ENCODE measurements at regions not wholly inside any gene's neighbourhood (a gene's known extent, or its start where the extent isn't known, plus 50 kb on each side); places are given as distances from the start of the nearest gene placed in this dataset.

GRCh38 chr2:16020389-16021008, 80.1 kb downstream of the MYCN start:
- ATAC-seq (no peak), DNase-seq (no peak)
- intact Hi-C loops (cut with micrococcal nuclease): no loop called here

- intact Hi-C loops (cut with micrococcal nuclease): no loop called here
- ATAC-seq: no peak
- no peak for DNase-seq
Observed at GRCh38 chr2:16019617-16020351, 79.4 kb downstream of the MYCN start.

- DNase-seq (no peak), ATAC-seq (no peak)
- intact Hi-C loops (cut with micrococcal nuclease): no loop called here
Observed at GRCh38 chr2:16019060-16019480, 78.7 kb downstream of the MYCN start.

DNA sequence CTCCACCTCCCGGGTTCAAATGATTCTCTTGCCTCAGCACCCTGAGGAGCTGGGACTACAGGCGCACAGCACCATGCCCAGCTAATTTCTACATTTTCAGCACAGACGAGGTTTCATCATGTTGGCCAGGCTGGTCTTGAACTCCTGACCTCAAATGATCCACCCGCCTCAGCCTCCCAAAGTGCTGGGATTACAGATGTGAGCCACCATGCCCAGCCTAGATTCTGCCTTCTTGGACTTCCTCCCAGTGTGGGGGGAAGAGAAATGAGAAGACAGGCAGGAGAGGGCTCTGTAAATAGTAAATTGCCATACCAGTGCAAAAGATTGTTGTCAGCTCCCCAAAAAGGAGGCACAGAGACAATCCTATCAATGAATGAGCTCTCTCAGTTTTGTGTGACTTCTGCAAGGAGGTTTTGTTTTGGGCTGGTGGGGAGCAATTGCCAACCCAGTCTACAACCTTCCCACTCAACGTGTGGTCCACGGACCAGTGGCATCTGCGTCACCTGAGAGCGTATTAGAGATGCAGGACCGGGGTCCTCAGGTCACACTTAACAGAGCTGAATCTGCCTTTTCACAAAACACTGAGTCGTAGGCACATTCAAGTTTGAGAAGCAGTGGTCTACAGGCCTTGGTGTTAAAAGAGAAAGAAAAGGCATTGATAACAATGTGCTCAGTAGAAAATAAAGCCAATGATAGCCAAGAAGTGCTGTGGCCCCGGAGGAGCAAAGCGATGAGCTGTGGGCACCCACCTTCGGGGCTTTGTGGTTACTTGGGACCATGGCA, 78.1 kb downstream of the MYCN start:
- no peak for DNase-seq
- no peak for ATAC-seq
- intact Hi-C loops (cut with micrococcal nuclease): no loop called here

DNA sequence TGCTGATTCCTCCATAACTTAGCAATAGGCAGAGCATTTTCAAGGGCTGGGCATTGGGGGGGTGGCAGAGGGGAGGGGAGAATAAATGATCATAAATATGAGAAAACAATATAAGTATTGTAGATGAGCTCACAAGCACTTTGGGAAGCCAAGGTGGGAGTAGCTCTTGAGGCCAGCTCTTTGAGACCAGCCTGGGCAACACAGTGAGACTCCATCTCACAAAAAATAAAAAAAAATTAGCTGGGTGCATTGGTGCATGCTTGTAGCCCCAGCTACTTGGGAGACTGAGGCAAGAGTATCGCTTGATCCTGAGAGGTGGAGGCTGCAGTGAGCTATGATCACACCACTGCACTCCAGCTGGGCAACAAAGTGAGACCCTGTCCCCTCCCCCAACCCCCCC, 75.9 kb downstream of the MYCN start:
- DNase-seq: no peak
- ATAC-seq: no peak
- intact Hi-C loops (cut with micrococcal nuclease): no loop called here

DNA sequence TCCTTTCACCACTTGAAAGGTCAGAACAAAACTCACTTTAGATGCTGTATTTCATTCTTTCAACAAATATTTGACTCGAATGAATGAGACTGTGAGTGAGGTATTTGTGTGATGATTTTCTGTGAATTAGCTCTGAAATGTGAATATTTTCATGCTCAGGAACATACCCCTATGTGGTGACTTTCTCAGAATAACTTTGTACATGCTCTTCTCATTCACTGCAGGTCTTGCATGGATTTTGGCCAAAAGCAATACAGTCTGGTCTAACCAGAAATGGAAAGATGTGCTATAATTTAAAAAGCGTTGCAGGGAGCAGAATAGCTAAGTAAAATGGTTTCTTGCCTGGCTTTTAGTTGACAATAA, 75.5 kb downstream of the MYCN start:
- ATAC-seq: no peak
- intact Hi-C loops (cut with micrococcal nuclease): no loop called here

GRCh38 chr2:16015210-16015902, 75.0 kb downstream of the MYCN start:
- no peak for ATAC-seq
- intact Hi-C loops (cut with micrococcal nuclease): no loop called here
- DNase-seq: no peak

More for the DNA sequence above, 75.5 kb downstream of the MYCN start:
- DNase-seq: no peak

- intact Hi-C loops (cut with micrococcal nuclease): no loop called here
- no peak for ATAC-seq
- DNase-seq: no peak
Observed at GRCh38 chr2:16014802-16015201, 74.5 kb downstream of the MYCN start.

GRCh38 chr2:16014041-16014787, 73.9 kb downstream of the MYCN start:
- intact Hi-C loops (cut with micrococcal nuclease): no loop called here
- peak; percentile 71 for DNase-seq
- peak; percentile 97 for ATAC-seq

DNA sequence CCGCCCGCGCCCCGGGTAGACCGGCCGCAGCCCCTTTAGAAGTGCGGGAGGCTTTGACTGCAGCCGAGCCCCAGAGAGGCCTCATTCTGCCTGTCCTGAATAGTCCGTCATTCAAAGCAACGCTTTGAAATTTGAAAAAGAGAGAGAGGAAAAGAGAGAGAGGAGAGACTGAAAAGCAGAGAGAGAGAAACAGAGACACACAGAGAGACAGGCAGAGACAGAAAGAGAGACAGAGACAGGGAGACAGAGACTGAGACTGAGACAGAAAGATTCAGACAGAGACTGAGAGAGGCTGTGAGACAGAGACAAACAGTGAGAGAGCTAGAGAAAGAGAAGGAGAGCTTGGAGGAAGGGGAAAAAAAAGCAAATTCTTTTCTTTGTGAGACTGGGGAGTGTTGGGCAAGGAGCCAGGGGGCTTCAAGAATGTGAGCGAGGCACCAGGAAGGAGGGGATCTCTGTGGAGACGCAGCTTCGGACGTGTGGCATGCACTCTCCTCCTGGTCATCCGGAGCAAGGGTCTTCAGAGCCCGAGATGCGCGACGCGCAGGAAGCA, 73.1 kb downstream of the MYCN start:
- intact Hi-C loops (cut with micrococcal nuclease): no loop called here
- DNase-seq (no peak), ATAC-seq (no peak)

- no peak for DNase-seq
- intact Hi-C loops (cut with micrococcal nuclease): no loop called here
- no peak for ATAC-seq
Observed at GRCh38 chr2:16012626-16013358, 72.4 kb downstream of the MYCN start.

DNA sequence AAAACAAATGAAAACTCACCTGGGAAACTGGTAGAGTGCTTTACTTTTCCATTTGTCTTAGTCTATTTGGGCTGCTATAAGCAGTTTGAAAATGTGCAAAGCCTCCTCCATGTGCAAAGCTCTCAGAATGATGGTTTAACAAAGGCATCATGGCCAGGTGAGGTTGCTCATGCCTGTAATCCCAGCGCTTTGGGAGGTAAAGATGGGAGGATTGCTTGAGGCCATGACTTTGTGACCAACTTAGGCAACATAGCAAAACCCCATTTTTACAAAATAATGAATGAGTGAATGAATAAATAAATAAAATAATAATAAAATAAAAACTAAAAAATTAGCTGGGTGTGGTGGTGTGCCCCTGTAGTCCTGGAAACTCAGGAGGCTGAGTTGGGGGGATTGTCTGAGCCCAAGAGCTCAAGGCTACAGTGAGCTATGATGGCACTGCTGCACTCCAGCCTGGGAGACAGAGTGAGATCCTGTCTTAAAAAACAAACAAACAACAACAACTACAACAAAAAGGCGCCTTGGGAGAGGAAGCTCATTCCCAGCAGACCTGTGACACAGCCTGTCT, 71.8 kb downstream of the MYCN start:
- ATAC-seq (no peak), DNase-seq (no peak)
- intact Hi-C loops (cut with micrococcal nuclease): no loop called here

DNA sequence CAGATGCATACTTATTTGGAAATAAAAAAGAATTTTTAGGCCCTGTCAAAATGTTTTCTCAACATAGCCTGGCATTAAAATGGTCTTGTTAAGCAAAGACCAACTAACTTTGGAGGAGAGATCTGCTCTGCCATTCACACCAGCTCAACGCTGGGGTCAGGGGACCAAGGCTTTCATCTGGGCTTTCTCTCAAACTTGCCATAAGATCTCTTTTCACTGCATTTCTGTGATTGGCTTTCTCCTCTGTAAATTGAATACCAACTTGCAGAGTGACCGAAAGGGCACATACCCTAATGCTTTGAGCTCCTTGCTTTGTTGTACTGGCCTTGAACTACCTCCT, 71.2 kb downstream of the MYCN start:
- ATAC-seq (no peak), DNase-seq (no peak)
- intact Hi-C loops (cut with micrococcal nuclease): no loop called here

DNA sequence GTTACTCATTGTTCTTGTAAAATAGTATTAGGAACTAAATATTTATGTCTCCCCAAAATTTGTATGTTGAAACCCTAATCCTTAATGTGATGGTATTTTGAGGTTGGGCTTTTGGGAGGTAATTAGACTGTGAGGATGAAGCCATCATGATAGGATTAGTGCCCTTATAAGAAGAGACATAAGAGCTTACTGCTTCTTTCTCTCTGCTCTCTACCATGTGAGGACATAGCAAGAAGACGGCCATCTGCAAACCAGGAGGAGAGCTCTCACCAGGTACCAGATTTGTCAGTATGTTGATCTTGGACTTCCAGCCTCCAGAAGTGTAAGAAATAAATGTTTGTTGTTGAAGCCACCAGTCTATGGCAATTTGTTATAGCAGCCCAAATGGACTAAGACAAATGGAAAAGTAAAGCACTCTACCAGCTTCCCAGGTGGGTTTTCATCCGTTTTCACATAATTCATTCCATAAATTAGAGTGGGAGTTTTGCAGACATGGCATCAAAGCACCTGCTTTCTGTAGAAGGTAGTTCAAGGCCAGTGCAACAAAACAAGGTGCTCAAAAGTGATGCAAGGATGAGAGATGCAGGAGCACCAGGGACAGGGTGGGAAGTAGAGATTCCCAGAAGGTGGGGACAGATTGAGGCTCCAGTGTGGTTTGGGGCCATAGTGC, 70.7 kb downstream of the MYCN start:
- DNase-seq: no peak
- ATAC-seq: no peak
- intact Hi-C loops (cut with micrococcal nuclease): no loop called here

- DNase-seq: no peak
- ATAC-seq: no peak
- intact Hi-C loops (cut with micrococcal nuclease): no loop called here
Observed at GRCh38 chr2:16010011-16010410, 69.7 kb downstream of the MYCN start.

DNA sequence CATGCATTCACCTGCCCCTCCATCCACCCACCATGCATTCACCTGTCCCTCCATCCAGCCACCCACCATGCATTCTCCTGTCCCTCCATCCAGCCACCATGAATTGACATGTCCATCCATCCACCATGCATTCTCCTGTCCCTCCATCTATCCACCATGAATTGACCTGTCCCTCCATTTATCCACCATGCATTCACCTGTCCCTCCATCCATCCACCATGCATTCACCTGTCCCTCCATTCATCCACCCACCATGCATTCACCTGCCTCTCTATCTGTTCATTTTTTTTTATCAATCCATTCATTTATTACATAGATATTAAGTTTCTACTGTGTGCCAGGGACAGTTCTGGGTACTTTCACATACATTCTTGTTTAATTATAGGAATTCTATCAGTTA, 69.2 kb downstream of the MYCN start:
- ATAC-seq (no peak), DNase-seq (no peak)
- intact Hi-C loops (cut with micrococcal nuclease): no loop called here

GRCh38 chr2:16008856-16009255, 68.5 kb downstream of the MYCN start:
- ATAC-seq (no peak), DNase-seq (no peak)
- intact Hi-C loops (cut with micrococcal nuclease): no loop called here
